ENCODE measurements at regions not wholly inside any gene's neighbourhood (a gene's known extent, or its start where the extent isn't known, plus 50 kb on each side); places are given as distances from the start of the nearest gene placed in this dataset.

DNA sequence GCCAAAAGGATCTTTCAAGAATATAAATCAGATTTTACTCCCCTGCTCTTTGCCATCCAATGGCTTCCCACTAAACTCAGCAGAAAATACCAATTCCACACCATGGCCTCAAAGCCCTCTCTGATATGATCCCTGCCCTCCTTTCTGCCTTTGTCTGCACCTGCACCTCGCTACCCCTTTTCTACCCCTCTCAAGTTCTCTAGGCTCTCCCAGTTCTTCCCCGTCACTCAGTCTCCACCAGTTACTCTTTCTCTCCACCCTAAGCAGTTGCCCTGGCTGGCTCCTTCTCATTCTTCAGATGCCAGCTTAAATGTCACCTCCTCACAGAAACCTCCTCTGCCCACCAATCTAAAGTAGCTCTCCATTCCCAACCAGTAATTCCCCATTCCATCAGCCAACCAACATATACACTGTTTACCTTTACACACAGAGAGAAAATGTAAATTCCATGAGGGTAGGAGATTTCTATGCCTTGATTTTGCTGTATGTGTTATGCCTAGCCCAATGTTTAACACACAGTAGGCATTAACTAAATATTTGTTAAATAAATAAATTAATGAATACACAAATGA, 93.6 kb upstream of the LPP start:
- DNase-seq: no peak
- Histone ChIP-seq H3K36me3 (no peaks in the 10 kb centered on the region), H3K4me1 (no peaks in the 10 kb centered on the region), H3K9ac (ENCODE audit: low read depth in 2 of 2, low read length in 2 of 2) (no peak overlapping the region), H3K27me3 (no peaks in the 10 kb centered on the region), H3K9me3 (no peaks in the 10 kb centered on the region), H3K4me3 (no peak overlapping the region), H3K27ac (no peak overlapping the region)
- TF ChIP-seq, protein P1, sequence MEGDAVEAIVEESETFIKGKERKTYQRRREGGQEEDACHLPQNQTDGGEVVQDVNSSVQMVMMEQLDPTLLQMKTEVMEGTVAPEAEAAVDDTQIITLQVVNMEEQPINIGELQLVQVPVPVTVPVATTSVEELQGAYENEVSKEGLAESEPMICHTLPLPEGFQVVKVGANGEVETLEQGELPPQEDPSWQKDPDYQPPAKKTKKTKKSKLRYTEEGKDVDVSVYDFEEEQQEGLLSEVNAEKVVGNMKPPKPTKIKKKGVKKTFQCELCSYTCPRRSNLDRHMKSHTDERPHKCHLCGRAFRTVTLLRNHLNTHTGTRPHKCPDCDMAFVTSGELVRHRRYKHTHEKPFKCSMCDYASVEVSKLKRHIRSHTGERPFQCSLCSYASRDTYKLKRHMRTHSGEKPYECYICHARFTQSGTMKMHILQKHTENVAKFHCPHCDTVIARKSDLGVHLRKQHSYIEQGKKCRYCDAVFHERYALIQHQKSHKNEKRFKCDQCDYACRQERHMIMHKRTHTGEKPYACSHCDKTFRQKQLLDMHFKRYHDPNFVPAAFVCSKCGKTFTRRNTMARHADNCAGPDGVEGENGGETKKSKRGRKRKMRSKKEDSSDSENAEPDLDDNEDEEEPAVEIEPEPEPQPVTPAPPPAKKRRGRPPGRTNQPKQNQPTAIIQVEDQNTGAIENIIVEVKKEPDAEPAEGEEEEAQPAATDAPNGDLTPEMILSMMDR (IDR thresholded peaks at IDR 0.05): no peak
- intact Hi-C loops (cut with DNase I): no loop called here

DNA sequence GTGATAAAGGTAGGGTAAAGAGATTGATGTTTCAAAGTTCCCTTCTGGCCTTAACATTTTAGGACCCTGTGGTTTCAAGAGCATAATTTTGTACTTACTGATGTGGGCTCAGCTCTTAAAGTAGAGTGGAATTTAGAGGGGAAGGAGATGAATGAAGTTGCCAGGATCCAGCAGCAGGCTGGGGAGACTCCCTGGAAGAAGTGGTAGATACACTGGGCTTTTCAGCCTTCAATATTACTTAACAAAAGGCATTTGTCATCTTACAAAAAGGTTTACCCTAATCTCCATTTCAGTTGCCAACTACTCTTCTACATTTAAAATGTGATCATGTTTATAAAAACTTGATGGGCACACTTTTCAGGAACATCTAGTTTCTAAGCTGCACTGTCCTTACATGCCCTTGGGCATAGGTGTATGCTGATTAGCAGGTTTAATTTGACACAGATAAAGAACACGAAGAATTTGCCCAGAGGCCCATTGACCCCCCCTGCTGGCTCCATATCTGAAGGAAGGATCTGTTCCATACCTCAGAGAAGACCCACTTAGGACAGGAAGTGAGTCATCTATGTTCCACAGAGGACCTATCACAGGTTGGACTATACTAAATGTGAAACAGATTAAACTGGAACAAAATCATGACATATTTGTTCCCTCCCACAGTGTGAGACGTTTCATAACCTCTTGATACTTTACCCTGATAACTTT, 93.0 kb upstream of the LPP start:
- Histone ChIP-seq H3K27ac (no peak overlapping the region), H3K4me1 (no peaks in the 10 kb centered on the region), H3K9ac (ENCODE audit: low read depth in 2 of 2, low read length in 2 of 2) (no peak overlapping the region), H3K4me3 (no peak overlapping the region), H3K36me3 (no peaks in the 10 kb centered on the region), H3K27me3 (no peaks in the 10 kb centered on the region), H3K9me3 (no peaks in the 10 kb centered on the region)
- DNase-seq: no peak
- TF ChIP-seq, protein P1 (IDR thresholded peaks at IDR 0.05): no peak
- intact Hi-C loops (cut with DNase I): no loop called here

DNA sequence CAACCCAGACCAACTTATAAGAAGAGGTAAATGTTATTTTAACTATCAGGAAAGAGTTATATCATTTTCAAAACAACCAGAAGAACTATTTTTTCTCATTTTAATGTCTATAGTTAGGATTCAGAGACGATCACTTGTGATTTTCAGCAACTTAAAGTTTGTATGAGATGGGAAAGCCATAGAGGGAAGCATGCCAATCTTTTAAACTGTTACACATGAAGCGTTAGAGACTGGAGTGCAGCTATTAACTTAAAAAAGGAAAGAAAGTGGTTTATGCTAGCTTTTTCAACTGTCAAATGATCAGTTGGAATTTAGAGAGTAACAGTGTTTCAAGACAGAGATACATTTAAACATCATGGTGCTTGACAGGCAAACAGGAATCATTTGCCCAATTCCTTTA, 91.7 kb upstream of the LPP start:
- H3K4me1 ChIP-seq: no peaks in the 10 kb centered on the region
- H3K9ac ChIP-seq (ENCODE audit: low read depth in 2 of 2, low read length in 2 of 2): no peak overlapping the region
- H3K27ac ChIP-seq: no peak overlapping the region
- no peaks in the 10 kb centered on the region for H3K27me3 ChIP-seq
- no peak for DNase-seq
- H3K36me3 ChIP-seq: no peaks in the 10 kb centered on the region
- intact Hi-C loops (cut with DNase I): no loop called here
- H3K9me3 ChIP-seq: no peaks in the 10 kb centered on the region
- TF ChIP-seq, protein P1 (IDR thresholded peaks at IDR 0.05): no peak
- no peak overlapping the region for H3K4me3 ChIP-seq

DNA sequence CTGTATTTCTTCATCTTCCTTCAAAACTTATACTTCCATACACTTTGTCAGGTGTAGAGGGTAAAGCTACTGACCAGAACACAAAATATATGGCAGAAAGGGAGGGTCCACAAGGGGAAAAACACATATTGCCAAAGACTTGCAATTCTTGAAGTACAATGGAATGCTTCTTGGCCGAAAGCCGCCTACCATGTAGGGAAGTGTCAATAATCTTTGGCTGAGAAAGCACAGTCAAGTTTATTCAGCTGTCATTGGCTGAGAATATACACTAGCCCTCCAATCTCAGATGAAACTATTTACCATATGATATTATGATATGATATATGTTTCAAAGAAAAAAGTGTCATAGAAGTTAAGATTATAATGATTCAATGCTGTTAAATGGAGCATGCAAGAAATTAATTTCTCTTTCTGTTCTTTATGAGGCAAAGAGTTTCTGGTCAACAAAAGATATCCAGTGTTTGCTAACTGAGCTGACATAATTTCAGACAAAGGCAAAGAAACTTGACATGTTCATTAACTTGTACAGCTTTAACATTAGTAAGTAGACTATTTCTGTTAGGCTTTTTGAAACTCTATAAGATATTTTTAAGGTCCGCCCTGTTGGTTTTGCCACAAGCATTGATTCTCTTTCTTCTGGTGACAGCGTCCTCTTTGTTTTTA, 89.0 kb upstream of the LPP start:
- no peak for DNase-seq
- no peaks in the 10 kb centered on the region for H3K36me3 ChIP-seq
- H3K4me3 ChIP-seq: no peak overlapping the region
- H3K9ac ChIP-seq (ENCODE audit: low read depth in 2 of 2, low read length in 2 of 2): no peak overlapping the region
- H3K9me3 ChIP-seq: no peaks in the 10 kb centered on the region
- no peaks in the 10 kb centered on the region for H3K27me3 ChIP-seq
- TF ChIP-seq, protein P1 (IDR thresholded peaks at IDR 0.05): no peak
- H3K27ac ChIP-seq: no peak overlapping the region
- intact Hi-C loops (cut with DNase I): no loop called here
- no peaks in the 10 kb centered on the region for H3K4me1 ChIP-seq

DNA sequence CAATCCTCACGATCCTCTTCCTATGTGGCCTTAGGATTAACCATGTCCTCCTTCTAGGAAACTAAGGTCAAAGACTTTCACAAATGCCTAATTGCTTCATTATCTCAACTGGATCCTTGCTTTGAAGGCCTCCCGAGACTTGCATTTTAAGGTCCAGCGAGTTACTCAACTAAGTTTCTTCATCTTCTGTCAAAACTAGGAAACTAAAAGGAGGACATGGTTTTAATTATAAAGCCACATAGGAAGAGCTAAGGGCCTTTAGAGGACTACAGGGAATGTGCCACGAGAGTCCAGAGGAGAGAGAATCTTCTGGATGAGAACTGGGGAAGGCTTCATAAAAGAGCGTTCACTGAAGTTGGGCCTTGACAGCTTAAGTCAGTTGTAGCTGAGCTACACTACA, 87.8 kb upstream of the LPP start:
- H3K9me3 ChIP-seq: no peaks in the 10 kb centered on the region
- H3K4me1 ChIP-seq: no peaks in the 10 kb centered on the region
- no peaks in the 10 kb centered on the region for H3K27me3 ChIP-seq
- no peak overlapping the region for H3K9ac ChIP-seq (ENCODE audit: low read depth in 2 of 2, low read length in 2 of 2)
- H3K4me3 ChIP-seq: no peak overlapping the region
- no peak for DNase-seq
- intact Hi-C loops (cut with DNase I): no loop called here
- no peaks in the 10 kb centered on the region for H3K36me3 ChIP-seq
- H3K27ac ChIP-seq: no peak overlapping the region
- TF ChIP-seq, protein P1 (IDR thresholded peaks at IDR 0.05): no peak

Data from colonic mucosa (tissue), 4 donors.